GM12874 (cell line): ENCODE measurements at regions not wholly inside any gene's neighbourhood (a gene's known extent, or its start where the extent isn't known, plus 50 kb on each side); places are given as distances from the start of the nearest gene placed in this dataset.

Source experiments
- CTCF ChIP-seq: IDR thresholded peaks from 2 replicates; pipeline ENCODE4 v1.5.1; 2011; ENCODE audit warnings: low read depth, mild to moderate bottlenecking, control low read depth, low read length, moderate library complexity; ENCODE audit not compliant: insufficient read depth

GRCh38 chr17:79552405-79552804 is 58.4 kb downstream of the RBFOX3 start:
- no peak for TF ChIP-seq CTCF

- TF ChIP-seq CTCF, result no peak
Measured at GRCh38 chr17:79549141-79549915, 61.5 kb downstream of the RBFOX3 start.

- no peak for TF ChIP-seq CTCF
Measured at GRCh38 chr17:79548116-79548515, 62.7 kb downstream of the RBFOX3 start.

- no peak for TF ChIP-seq CTCF
Measured at GRCh38 chr17:79547586-79547985, 63.3 kb downstream of the RBFOX3 start.

GRCh38 chr17:79546386-79546785 is 64.5 kb downstream of the RBFOX3 start:
- TF ChIP-seq CTCF, result no peak

GRCh38 chr17:79545251-79546005 is 65.4 kb downstream of the RBFOX3 start:
- no peak for TF ChIP-seq CTCF

- no peak for TF ChIP-seq CTCF
Measured at GRCh38 chr17:79544142-79544914, 66.5 kb downstream of the RBFOX3 start.
